A673 (cell line): ENCODE measurements at regions not wholly inside any gene's neighbourhood (a gene's known extent, or its start where the extent isn't known, plus 50 kb on each side); places are given as distances from the start of the nearest gene placed in this dataset.

Source experiments
- EZH2 ChIP-seq: fragments of 200-600 bp; sonication (generic); IDR thresholded peaks from 2 replicates; pipeline ENCODE4 v1.6.1; 2017; ENCODE audit warnings: borderline replicate concordance, low read depth, mild to moderate bottlenecking, mixed read lengths, antibody characterized with exemption, low read length; ENCODE audit not compliant: poor library complexity, severe bottlenecking
- TF ChIP-seq, protein P1 (sequence below): fragments of 300-800, 200-600 bp; sonication (generic); conservative IDR thresholded peaks from 2 replicates; pipeline ENCODE4 v1.5.1; 2017; ENCODE audit warnings: low read depth, mild to moderate bottlenecking, antibody characterized with exemption, low read length, moderate library complexity, mixed read lengths

DNA sequence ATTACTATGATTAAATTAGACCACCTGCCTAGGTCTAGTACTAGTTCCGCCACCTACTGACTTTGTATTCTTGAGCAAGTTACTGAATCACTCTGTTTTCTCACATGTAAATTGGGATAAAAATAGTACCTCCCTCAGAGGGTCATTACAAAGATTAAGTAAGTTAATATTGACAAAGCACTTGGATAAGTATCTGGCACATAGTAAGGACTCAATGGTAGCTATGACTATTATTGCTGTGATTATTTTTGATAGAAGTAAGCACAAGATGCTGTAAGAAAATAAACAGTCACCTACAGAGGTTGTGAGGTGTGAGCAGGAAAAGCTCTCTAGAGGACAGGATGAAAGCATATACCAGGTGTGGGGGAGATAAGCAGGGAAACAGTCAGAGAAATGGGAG is 173.1 kb upstream of the PAPPA start:
- TF ChIP-seq, protein P1, sequence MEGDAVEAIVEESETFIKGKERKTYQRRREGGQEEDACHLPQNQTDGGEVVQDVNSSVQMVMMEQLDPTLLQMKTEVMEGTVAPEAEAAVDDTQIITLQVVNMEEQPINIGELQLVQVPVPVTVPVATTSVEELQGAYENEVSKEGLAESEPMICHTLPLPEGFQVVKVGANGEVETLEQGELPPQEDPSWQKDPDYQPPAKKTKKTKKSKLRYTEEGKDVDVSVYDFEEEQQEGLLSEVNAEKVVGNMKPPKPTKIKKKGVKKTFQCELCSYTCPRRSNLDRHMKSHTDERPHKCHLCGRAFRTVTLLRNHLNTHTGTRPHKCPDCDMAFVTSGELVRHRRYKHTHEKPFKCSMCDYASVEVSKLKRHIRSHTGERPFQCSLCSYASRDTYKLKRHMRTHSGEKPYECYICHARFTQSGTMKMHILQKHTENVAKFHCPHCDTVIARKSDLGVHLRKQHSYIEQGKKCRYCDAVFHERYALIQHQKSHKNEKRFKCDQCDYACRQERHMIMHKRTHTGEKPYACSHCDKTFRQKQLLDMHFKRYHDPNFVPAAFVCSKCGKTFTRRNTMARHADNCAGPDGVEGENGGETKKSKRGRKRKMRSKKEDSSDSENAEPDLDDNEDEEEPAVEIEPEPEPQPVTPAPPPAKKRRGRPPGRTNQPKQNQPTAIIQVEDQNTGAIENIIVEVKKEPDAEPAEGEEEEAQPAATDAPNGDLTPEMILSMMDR, result no peak
- no peak for TF ChIP-seq EZH2
